H1 (cell line): ENCODE measurements at regions not wholly inside any gene's neighbourhood (a gene's known extent, or its start where the extent isn't known, plus 50 kb on each side); places are given as distances from the start of the nearest gene placed in this dataset.

Experiments
- CTCF ChIA-PET: fragments of 300-600 bp; sonication (Branson Sonifier 250); formaldehyde crosslinking; loops from one replicate; lab custom pipeline; 2021; ENCODE audit not compliant: partially characterized antibody; lab: Charles Lee
- POLR2A ChIA-PET: fragments of 300-600 bp; sonication (Branson Sonifier 250); formaldehyde crosslinking; loops from one replicate; lab custom pipeline; 2021; ENCODE audit warnings: inconsistent platforms; ENCODE audit not compliant: partially characterized antibody; lab: Charles Lee
- DNase-seq, 2 experiments: peaks; one replicate each; pipeline versions ENCODE4 v3.0.0 to v3.0.0-alpha.2; 2010 to 2022; ENCODE audit warnings: low spot score in 2 of 2, low read depth in 1 of 2, mixed read lengths in 1 of 2
- FAIRE-seq: peaks from 2 replicates; lab custom pipeline; 2011; peaks lifted over from hg19 to GRCh38; lab: Jason Lieb, UNC
- H2AFZ ChIP-seq: 2 replicates; pipeline ENCODE4 v1.8.1; 2012; ENCODE audit warnings: low read length, inconsistent platforms
- H2AK5ac ChIP-seq: 2 replicates; pipeline ENCODE4 v1.6.1; 2013; ENCODE audit warnings: low read depth, low read length
- H2BK120ac ChIP-seq: replicated peaks from 2 replicates; pipeline ENCODE3; 2013; ENCODE audit warnings: low read depth, low read length, inconsistent platforms
- H2BK12ac ChIP-seq: 2 replicates; pipeline ENCODE4 v1.6.1; 2013; ENCODE audit warnings: low read depth, low read length
- H2BK15ac ChIP-seq: 2 replicates; pipeline ENCODE4 v1.6.1; 2013; ENCODE audit warnings: low read length
- H2BK20ac ChIP-seq: 2 replicates; pipeline ENCODE4 v1.6.1; 2013; ENCODE audit warnings: low read length
- H2BK5ac ChIP-seq: 2 replicates; pipeline ENCODE4 v1.6.1; 2013; ENCODE audit warnings: low read depth, low read length
- H3K14ac ChIP-seq: 2 replicates; pipeline ENCODE4 v1.6.1; 2013; ENCODE audit warnings: inconsistent platforms; ENCODE audit not compliant: insufficient read length
- H3K18ac ChIP-seq: 2 replicates; pipeline ENCODE4 v1.6.1; 2013; ENCODE audit warnings: low read length; ENCODE audit errors: extremely low read depth
- H3K23ac ChIP-seq: 2 replicates; pipeline ENCODE4 v1.6.1; 2013; ENCODE audit warnings: inconsistent platforms; ENCODE audit not compliant: insufficient read length
- H3K23me2 ChIP-seq: 2 replicates; pipeline ENCODE4 v1.6.1; 2013; ENCODE audit warnings: low read depth, low read length
- H3K27ac ChIP-seq: 2 replicates; pipeline ENCODE4 v1.6.1; 2011; ENCODE audit warnings: low read depth, low read length, inconsistent platforms
- H3K27me3 ChIP-seq, 4 experiments: replicated peaks in 1 of 4; 1 replicate in 1 of 4; 2 replicates in 3 of 4; pipeline versions ENCODE4 v1.6.1 to v1.8.1; 2011 to 2013; ENCODE audit warnings: low read length in 3 of 4, mild to moderate bottlenecking in 3 of 4, inconsistent platforms in 2 of 4, mixed read lengths in 2 of 4, moderate library complexity in 1 of 4; ENCODE audit not compliant: control insufficient read depth in 3 of 4, insufficient read depth in 3 of 4; ENCODE audit errors: extremely low read depth in 1 of 4
- H3K36me3 ChIP-seq, 4 experiments: 2 replicates each; pipeline versions ENCODE4 v1.6.1 to v1.8.1; 2011 to 2013; ENCODE audit warnings: mild to moderate bottlenecking in 4 of 4, low read length in 3 of 4, moderate library complexity in 2 of 4, control low read depth in 1 of 4, inconsistent platforms in 1 of 4; ENCODE audit not compliant: insufficient read depth in 4 of 4, control insufficient read depth in 2 of 4
- H3K4ac ChIP-seq: replicated peaks from 2 replicates; pipeline ENCODE3; 2013; ENCODE audit warnings: low read length, low read depth, mixed read lengths, inconsistent platforms; ENCODE audit not compliant: insufficient read length
- H3K4me1 ChIP-seq, 4 experiments: replicated peaks in 1 of 4; 1 replicate in 1 of 4; 2 replicates in 3 of 4; pipeline versions ENCODE4 v1.6.1 to v1.8.1; 2011 to 2013; ENCODE audit warnings: low read length in 3 of 4, inconsistent platforms in 2 of 4, mixed read lengths in 1 of 4; ENCODE audit not compliant: insufficient read depth in 4 of 4, control insufficient read depth in 3 of 4
- H3K4me2 ChIP-seq, 2 experiments: 2 replicates each; pipeline versions ENCODE4 v1.6.1 to v1.8.1; 2011 to 2013; ENCODE audit warnings: low read depth in 2 of 2, low read length in 2 of 2, control low read depth in 1 of 2, inconsistent platforms in 1 of 2, mild to moderate bottlenecking in 1 of 2; ENCODE audit not compliant: insufficient read depth in 1 of 2
- H3K4me3 ChIP-seq, 4 experiments: fragments of 200-600, 300-600 bp in 1 of 4; sonication (generic), shearing (Covaris generic), sonication (Bioruptor Twin) in 1 of 4; 2 replicates each; pipeline versions ENCODE4 v1.5.1 to v1.8.1; 2011 to 2016; ENCODE audit warnings: low read length in 4 of 4, low read depth in 3 of 4, control low read depth in 2 of 4, inconsistent platforms in 2 of 4, mild to moderate bottlenecking in 2 of 4, mixed read lengths in 1 of 4, moderate library complexity in 1 of 4; ENCODE audit not compliant: insufficient read depth in 2 of 4; ENCODE audit errors: extremely low read depth in 1 of 4
- H3K56ac ChIP-seq: replicated peaks from 2 replicates; pipeline ENCODE3; 2013; ENCODE audit warnings: low read depth, mild to moderate bottlenecking, mixed read lengths, low read length, inconsistent platforms; ENCODE audit not compliant: insufficient read length
- H3K79me1 ChIP-seq: 2 replicates; pipeline ENCODE4 v1.6.1; 2013; ENCODE audit warnings: low read depth, low read length, control low read depth
- H3K79me2 ChIP-seq, 2 experiments: 2 replicates each; pipeline versions ENCODE4 v1.6.1 to v1.8.1; 2012 to 2013; ENCODE audit warnings: low read length in 2 of 2, mild to moderate bottlenecking in 2 of 2, inconsistent platforms in 1 of 2; ENCODE audit not compliant: insufficient read depth in 2 of 2, control insufficient read depth in 1 of 2
- H3K9ac ChIP-seq, 4 experiments: replicated peaks in 1 of 4; 1 replicate in 1 of 4; 2 replicates in 3 of 4; pipeline versions ENCODE4 v1.6.1 to v1.8.1; 2011 to 2013; ENCODE audit warnings: low read depth in 3 of 4, low read length in 3 of 4, control low read depth in 2 of 4, mild to moderate bottlenecking in 2 of 4, moderate library complexity in 2 of 4, inconsistent platforms in 1 of 4; ENCODE audit errors: extremely low read depth in 1 of 4
- H3K9me3 ChIP-seq, 2 experiments: 2 replicates each; pipeline versions ENCODE4 v1.6.1 to v1.8.1; 2012 to 2013; ENCODE audit warnings: mild to moderate bottlenecking in 2 of 2, moderate library complexity in 2 of 2, control low read depth in 1 of 2, inconsistent platforms in 1 of 2, low read depth in 1 of 2, low read length in 1 of 2, mixed read lengths in 1 of 2; ENCODE audit not compliant: insufficient read depth in 2 of 2
- H4K20me1 ChIP-seq, 2 experiments: replicated peaks in 1 of 2; 2 replicates each; pipeline versions ENCODE3 to v1.8.1; 2011 to 2013; ENCODE audit warnings: inconsistent platforms in 2 of 2, low read length in 2 of 2, mild to moderate bottlenecking in 1 of 2; ENCODE audit not compliant: insufficient read depth in 2 of 2, control insufficient read depth in 1 of 2
- H4K5ac ChIP-seq: 2 replicates; pipeline ENCODE4 v1.6.1; 2013; ENCODE audit warnings: low read length, low read depth, mixed read lengths, inconsistent platforms; ENCODE audit not compliant: insufficient read length
- H4K8ac ChIP-seq: 2 replicates; pipeline ENCODE4 v1.8.0; 2013; ENCODE audit warnings: mild to moderate bottlenecking, moderate library complexity, low read length, inconsistent platforms; ENCODE audit not compliant: insufficient read depth; ENCODE audit errors: extremely low read depth
- H4K91ac ChIP-seq: replicated peaks from 2 replicates; pipeline ENCODE3; 2013; ENCODE audit warnings: low read length, mixed read lengths, inconsistent platforms; ENCODE audit not compliant: insufficient read length
- CTCF ChIP-seq, 3 experiments: IDR thresholded peaks; 1 replicate in 2 of 3; 2 replicates in 1 of 3; pipeline versions ENCODE4 v1.5.1 to v1.6.1; 2011; ENCODE audit warnings: low read length in 3 of 3, mild to moderate bottlenecking in 3 of 3, inconsistent platforms in 2 of 3, low read depth in 1 of 3, moderate library complexity in 1 of 3; ENCODE audit not compliant: insufficient read depth in 1 of 3; ENCODE audit errors: control extremely low read depth in 1 of 3
- EGR1 ChIP-seq: IDR thresholded peaks from 2 replicates; pipeline ENCODE4 v1.6.1; 2011; ENCODE audit warnings: low read depth, low read length, borderline replicate concordance
- GABPA ChIP-seq: IDR thresholded peaks from 2 replicates; pipeline ENCODE4 v1.6.1; 2011; ENCODE audit warnings: mild to moderate bottlenecking, low read length, moderate library complexity, borderline replicate concordance; ENCODE audit not compliant: insufficient read depth
- HDAC2 ChIP-seq, 2 experiments: fragments of 300-600 bp in 1 of 2; sonication (generic) in 1 of 2; IDR thresholded peaks; 2 replicates each; pipeline ENCODE4 v1.6.1; 2011 to 2012; ENCODE audit warnings: low read depth in 2 of 2, low read length in 2 of 2, mild to moderate bottlenecking in 2 of 2, moderate library complexity in 2 of 2, borderline replicate concordance in 1 of 2, inconsistent platforms in 1 of 2
- RAD21 ChIP-seq, 2 experiments: IDR thresholded peaks in 1 of 2; conservative IDR thresholded peaks in 1 of 2; 2 replicates each; pipeline ENCODE4 v1.6.1; 2011; ENCODE audit warnings: low read depth in 2 of 2, low read length in 2 of 2, improper control_type of control experiment in 1 of 2, inconsistent platforms in 1 of 2, mild to moderate bottlenecking in 1 of 2, moderate library complexity in 1 of 2
- SIN3A ChIP-seq, 2 experiments: IDR thresholded peaks in 1 of 2; conservative IDR thresholded peaks in 1 of 2; 2 replicates each; pipeline ENCODE4 v1.6.1; 2011 to 2012; ENCODE audit warnings: low read length in 2 of 2, improper control_type of control experiment in 1 of 2, low read depth in 1 of 2, mild to moderate bottlenecking in 1 of 2
- SP1 ChIP-seq: IDR thresholded peaks from 2 replicates; pipeline ENCODE4 v1.6.1; 2011; ENCODE audit warnings: low read depth, low read length
- WGBS, 2 experiments: shearing (Covaris generic) in 1 of 2; methylation state at CpG; one replicate each; pipeline versions ENCODE4 v1.1.6 to v1.1.7; 2013 to 2015; ENCODE audit warnings: low lambda C conversion rate in 2 of 2, mixed read lengths in 2 of 2, inconsistent platforms in 1 of 2, low coverage in 1 of 2, missing lambda C conversion rate in 1 of 2; ENCODE audit not compliant: insufficient replicate concordance in 2 of 2, insufficient coverage in 1 of 2, insufficient read length in 1 of 2; ENCODE audit errors: extremely low coverage in 1 of 2, missing lambda C conversion rate in 1 of 2; 5-methylcytosine and 5-hydroxymethylcytosine counted together

GRCh38 chr14:66196670-66197069, 289.5 kb upstream of the CCDC196 start:
- no peak overlapping the region for H2BK20ac ChIP-seq
- H4K91ac ChIP-seq, result no peak overlapping the region
- ChIA-PET POLR2A (no interaction called here), CTCF (interaction anchor here (0.8 to 1.3 kb wide), 3 partner anchors 78 to 171 kb away, joined by 3 to 4 read pairs (median 3); no protein-coding TSS in a partner anchor)
- no peaks in the 10 kb centered on the region for H3K4me1 ChIP-seq
- no peak overlapping the region for H4K8ac ChIP-seq
- no peak overlapping the region for H3K23ac ChIP-seq
- H3K4me2 ChIP-seq, result no peak overlapping the region; a peak in 1 of 4 replicates
- H4K5ac ChIP-seq, result no peak overlapping the region
- no peak overlapping the region for H2BK12ac ChIP-seq
- H3K79me1 ChIP-seq, result no peaks in the 10 kb centered on the region
- no peaks in the 10 kb centered on the region for H3K79me2 ChIP-seq
- no peak overlapping the region for H3K4me3 ChIP-seq
- H2BK5ac ChIP-seq, result no peak overlapping the region
- H3K36me3 ChIP-seq, result no peaks in the 10 kb centered on the region
- H3K4ac ChIP-seq, result no peak overlapping the region
- H3K14ac ChIP-seq, result no peak overlapping the region
- H3K23me2 ChIP-seq, result no peaks in the 10 kb centered on the region
- no peak overlapping the region for H2AK5ac ChIP-seq
- H3K9ac ChIP-seq, result no peak overlapping the region
- H2BK15ac ChIP-seq, result no peak overlapping the region
- no peak for DNase-seq
- no peak overlapping the region for H2BK120ac ChIP-seq
- no peaks in the 10 kb centered on the region for H3K27me3 ChIP-seq
- H3K56ac ChIP-seq, result no peak overlapping the region
- TF ChIP-seq CTCF (IDR thresholded peaks at IDR 0.05; ENCODE audit: control extremely low read depth in 1 of 3, insufficient read depth in 1 of 3, low read depth in 1 of 3, low read length in 3 of 3) (peak in 2 of 3 experiments; percentile 18 to 31; a peak in 3 of 4 replicates), SP1 (no peak), RAD21 (IDR thresholded peaks at IDR 0.05 in 1 of 2, conservative IDR thresholded peaks at IDR 0.05 in 1 of 2; ENCODE audit: low read depth in 2 of 2, low read length in 2 of 2) (peak; percentile 17 to 20; a peak in 1 of 4 replicates), HDAC2 (IDR thresholded peaks at IDR 0.05; ENCODE audit: borderline replicate concordance in 1 of 2, low read depth in 2 of 2, low read length in 2 of 2) (no peak), EGR1 (no peak), SIN3A (conservative IDR thresholded peaks at IDR 0.05 in 1 of 2, IDR thresholded peaks at IDR 0.05 in 1 of 2; ENCODE audit: low read depth in 1 of 2, low read length in 2 of 2) (no peak), GABPA (no peak)
- H3K9me3 ChIP-seq, result peaks cover 3% of the 10 kb centered on the region in 2 experiments; a peak in 1 of 4 replicates
- no peak overlapping the region for H3K18ac ChIP-seq
- H2AFZ ChIP-seq, result no peak overlapping the region
- H4K20me1 ChIP-seq, result no peaks in the 10 kb centered on the region
- H3K27ac ChIP-seq, result no peak overlapping the region
- FAIRE-seq, result no peak
- WGBS, 2 experiments, result 80% methylated on average over 1 of the region's 1 CpG; no CpG with 5 or more reads in 1 of the 2 experiments
